H1 (cell line): ENCODE measurements at regions not wholly inside any gene's neighbourhood (a gene's known extent, or its start where the extent isn't known, plus 50 kb on each side); places are given as distances from the start of the nearest gene placed in this dataset.

Source experiments
- CTCF ChIA-PET: fragments of 300-600 bp; sonication (Branson Sonifier 250); formaldehyde crosslinking; loops from one replicate; lab custom pipeline; 2021; ENCODE audit not compliant: partially characterized antibody; lab: Charles Lee
- POLR2A ChIA-PET: fragments of 300-600 bp; sonication (Branson Sonifier 250); formaldehyde crosslinking; loops from one replicate; lab custom pipeline; 2021; ENCODE audit warnings: inconsistent platforms; ENCODE audit not compliant: partially characterized antibody; lab: Charles Lee
- DNase-seq, 2 experiments: peaks; one replicate each; pipeline versions ENCODE4 v3.0.0 to v3.0.0-alpha.2; 2010 to 2022; ENCODE audit warnings: low spot score in 2 of 2, low read depth in 1 of 2, mixed read lengths in 1 of 2
- FAIRE-seq: peaks from 2 replicates; lab custom pipeline; 2011; peaks lifted over from hg19 to GRCh38; lab: Jason Lieb, UNC
- H2AFZ ChIP-seq: 2 replicates; pipeline ENCODE4 v1.8.1; 2012; ENCODE audit warnings: low read length, inconsistent platforms
- H2AK5ac ChIP-seq: 2 replicates; pipeline ENCODE4 v1.6.1; 2013; ENCODE audit warnings: low read depth, low read length
- H2BK120ac ChIP-seq: replicated peaks from 2 replicates; pipeline ENCODE3; 2013; ENCODE audit warnings: low read depth, low read length, inconsistent platforms
- H2BK12ac ChIP-seq: 2 replicates; pipeline ENCODE4 v1.6.1; 2013; ENCODE audit warnings: low read depth, low read length
- H2BK15ac ChIP-seq: 2 replicates; pipeline ENCODE4 v1.6.1; 2013; ENCODE audit warnings: low read length
- H2BK20ac ChIP-seq: 2 replicates; pipeline ENCODE4 v1.6.1; 2013; ENCODE audit warnings: low read length
- H2BK5ac ChIP-seq: 2 replicates; pipeline ENCODE4 v1.6.1; 2013; ENCODE audit warnings: low read depth, low read length
- H3K14ac ChIP-seq: 2 replicates; pipeline ENCODE4 v1.6.1; 2013; ENCODE audit warnings: inconsistent platforms; ENCODE audit not compliant: insufficient read length
- H3K18ac ChIP-seq: 2 replicates; pipeline ENCODE4 v1.6.1; 2013; ENCODE audit warnings: low read length; ENCODE audit errors: extremely low read depth
- H3K23ac ChIP-seq: 2 replicates; pipeline ENCODE4 v1.6.1; 2013; ENCODE audit warnings: inconsistent platforms; ENCODE audit not compliant: insufficient read length
- H3K23me2 ChIP-seq: 2 replicates; pipeline ENCODE4 v1.6.1; 2013; ENCODE audit warnings: low read depth, low read length
- H3K27ac ChIP-seq: 2 replicates; pipeline ENCODE4 v1.6.1; 2011; ENCODE audit warnings: low read depth, low read length, inconsistent platforms
- H3K27me3 ChIP-seq, 4 experiments: replicated peaks in 1 of 4; 1 replicate in 1 of 4; 2 replicates in 3 of 4; pipeline versions ENCODE4 v1.6.1 to v1.8.1; 2011 to 2013; ENCODE audit warnings: low read length in 3 of 4, mild to moderate bottlenecking in 3 of 4, inconsistent platforms in 2 of 4, mixed read lengths in 2 of 4, moderate library complexity in 1 of 4; ENCODE audit not compliant: control insufficient read depth in 3 of 4, insufficient read depth in 3 of 4; ENCODE audit errors: extremely low read depth in 1 of 4
- H3K36me3 ChIP-seq, 4 experiments: 2 replicates each; pipeline versions ENCODE4 v1.6.1 to v1.8.1; 2011 to 2013; ENCODE audit warnings: mild to moderate bottlenecking in 4 of 4, low read length in 3 of 4, moderate library complexity in 2 of 4, control low read depth in 1 of 4, inconsistent platforms in 1 of 4; ENCODE audit not compliant: insufficient read depth in 4 of 4, control insufficient read depth in 2 of 4
- H3K4ac ChIP-seq: replicated peaks from 2 replicates; pipeline ENCODE3; 2013; ENCODE audit warnings: low read length, low read depth, mixed read lengths, inconsistent platforms; ENCODE audit not compliant: insufficient read length
- H3K4me1 ChIP-seq, 4 experiments: replicated peaks in 1 of 4; 1 replicate in 1 of 4; 2 replicates in 3 of 4; pipeline versions ENCODE4 v1.6.1 to v1.8.1; 2011 to 2013; ENCODE audit warnings: low read length in 3 of 4, inconsistent platforms in 2 of 4, mixed read lengths in 1 of 4; ENCODE audit not compliant: insufficient read depth in 4 of 4, control insufficient read depth in 3 of 4
- H3K4me2 ChIP-seq, 2 experiments: 2 replicates each; pipeline versions ENCODE4 v1.6.1 to v1.8.1; 2011 to 2013; ENCODE audit warnings: low read depth in 2 of 2, low read length in 2 of 2, control low read depth in 1 of 2, inconsistent platforms in 1 of 2, mild to moderate bottlenecking in 1 of 2; ENCODE audit not compliant: insufficient read depth in 1 of 2
- H3K4me3 ChIP-seq, 4 experiments: fragments of 200-600, 300-600 bp in 1 of 4; sonication (generic), shearing (Covaris generic), sonication (Bioruptor Twin) in 1 of 4; 2 replicates each; pipeline versions ENCODE4 v1.5.1 to v1.8.1; 2011 to 2016; ENCODE audit warnings: low read length in 4 of 4, low read depth in 3 of 4, control low read depth in 2 of 4, inconsistent platforms in 2 of 4, mild to moderate bottlenecking in 2 of 4, mixed read lengths in 1 of 4, moderate library complexity in 1 of 4; ENCODE audit not compliant: insufficient read depth in 2 of 4; ENCODE audit errors: extremely low read depth in 1 of 4
- H3K56ac ChIP-seq: replicated peaks from 2 replicates; pipeline ENCODE3; 2013; ENCODE audit warnings: low read depth, mild to moderate bottlenecking, mixed read lengths, low read length, inconsistent platforms; ENCODE audit not compliant: insufficient read length
- H3K79me1 ChIP-seq: 2 replicates; pipeline ENCODE4 v1.6.1; 2013; ENCODE audit warnings: low read depth, low read length, control low read depth
- H3K79me2 ChIP-seq, 2 experiments: 2 replicates each; pipeline versions ENCODE4 v1.6.1 to v1.8.1; 2012 to 2013; ENCODE audit warnings: low read length in 2 of 2, mild to moderate bottlenecking in 2 of 2, inconsistent platforms in 1 of 2; ENCODE audit not compliant: insufficient read depth in 2 of 2, control insufficient read depth in 1 of 2
- H3K9ac ChIP-seq, 4 experiments: replicated peaks in 1 of 4; 1 replicate in 1 of 4; 2 replicates in 3 of 4; pipeline versions ENCODE4 v1.6.1 to v1.8.1; 2011 to 2013; ENCODE audit warnings: low read depth in 3 of 4, low read length in 3 of 4, control low read depth in 2 of 4, mild to moderate bottlenecking in 2 of 4, moderate library complexity in 2 of 4, inconsistent platforms in 1 of 4; ENCODE audit errors: extremely low read depth in 1 of 4
- H3K9me3 ChIP-seq, 2 experiments: 2 replicates each; pipeline versions ENCODE4 v1.6.1 to v1.8.1; 2012 to 2013; ENCODE audit warnings: mild to moderate bottlenecking in 2 of 2, moderate library complexity in 2 of 2, control low read depth in 1 of 2, inconsistent platforms in 1 of 2, low read depth in 1 of 2, low read length in 1 of 2, mixed read lengths in 1 of 2; ENCODE audit not compliant: insufficient read depth in 2 of 2
- H4K20me1 ChIP-seq, 2 experiments: replicated peaks in 1 of 2; 2 replicates each; pipeline versions ENCODE3 to v1.8.1; 2011 to 2013; ENCODE audit warnings: inconsistent platforms in 2 of 2, low read length in 2 of 2, mild to moderate bottlenecking in 1 of 2; ENCODE audit not compliant: insufficient read depth in 2 of 2, control insufficient read depth in 1 of 2
- H4K5ac ChIP-seq: 2 replicates; pipeline ENCODE4 v1.6.1; 2013; ENCODE audit warnings: low read length, low read depth, mixed read lengths, inconsistent platforms; ENCODE audit not compliant: insufficient read length
- H4K8ac ChIP-seq: 2 replicates; pipeline ENCODE4 v1.8.0; 2013; ENCODE audit warnings: mild to moderate bottlenecking, moderate library complexity, low read length, inconsistent platforms; ENCODE audit not compliant: insufficient read depth; ENCODE audit errors: extremely low read depth
- H4K91ac ChIP-seq: replicated peaks from 2 replicates; pipeline ENCODE3; 2013; ENCODE audit warnings: low read length, mixed read lengths, inconsistent platforms; ENCODE audit not compliant: insufficient read length
- ASH2L ChIP-seq: fragments of 200-600, 300-600 bp; sonication (generic); IDR thresholded peaks from one replicate; pipeline ENCODE4 v1.7.1; 2017; ENCODE audit warnings: low read length
- EP300 ChIP-seq, 2 experiments: IDR thresholded peaks; 1 replicate in 1 of 2; 2 replicates in 1 of 2; pipeline ENCODE4 v1.6.1; 2011 to 2012; ENCODE audit warnings: low read depth in 2 of 2, low read length in 2 of 2, mild to moderate bottlenecking in 2 of 2, borderline replicate concordance in 1 of 2, inconsistent platforms in 1 of 2, moderate library complexity in 1 of 2
- KDM5A ChIP-seq: fragments of 200-600 bp; IDR thresholded peaks from 2 replicates; pipeline ENCODE4 v1.7.1; 2012; ENCODE audit warnings: mild to moderate bottlenecking, low read length, inconsistent platforms, mixed read lengths
- MAFK ChIP-seq: IDR thresholded peaks from 2 replicates; pipeline ENCODE4 v1.6.1; 2012; ENCODE audit warnings: low read depth, mild to moderate bottlenecking, improper control_type of control experiment, low read length
- NRF1 ChIP-seq: IDR thresholded peaks from 2 replicates; pipeline ENCODE4 v1.6.1; 2011; ENCODE audit warnings: mild to moderate bottlenecking, low read depth, low read length, improper control_type of control experiment
- SIX5 ChIP-seq: IDR thresholded peaks from 2 replicates; pipeline ENCODE4 v1.6.1; 2011; ENCODE audit warnings: mild to moderate bottlenecking, low read depth, low read length
- SUZ12 ChIP-seq: fragments of 200-600 bp; sonication (generic); IDR thresholded peaks from 2 replicates; pipeline ENCODE4 v1.6.1; 2012; ENCODE audit warnings: mild to moderate bottlenecking, inconsistent platforms, low read length, moderate library complexity, mixed read lengths
- WGBS, 2 experiments: shearing (Covaris generic) in 1 of 2; methylation state at CpG; one replicate each; pipeline versions ENCODE4 v1.1.6 to v1.1.7; 2013 to 2015; ENCODE audit warnings: low lambda C conversion rate in 2 of 2, mixed read lengths in 2 of 2, inconsistent platforms in 1 of 2, low coverage in 1 of 2, missing lambda C conversion rate in 1 of 2; ENCODE audit not compliant: insufficient replicate concordance in 2 of 2, insufficient coverage in 1 of 2, insufficient read length in 1 of 2; ENCODE audit errors: extremely low coverage in 1 of 2, missing lambda C conversion rate in 1 of 2; 5-methylcytosine and 5-hydroxymethylcytosine counted together
- TF ChIP-seq, protein P1 (sequence below): IDR thresholded peaks from 2 replicates; pipeline ENCODE4 v1.6.1; 2011; ENCODE audit warnings: low read length, improper control_type of control experiment
- TF ChIP-seq, protein P2 (sequence below), 3 experiments: IDR thresholded peaks; 1 replicate in 2 of 3; 2 replicates in 1 of 3; pipeline versions ENCODE4 v1.5.1 to v1.6.1; 2011; ENCODE audit warnings: low read length in 3 of 3, mild to moderate bottlenecking in 3 of 3, inconsistent platforms in 2 of 3, low read depth in 1 of 3, moderate library complexity in 1 of 3; ENCODE audit not compliant: insufficient read depth in 1 of 3; ENCODE audit errors: control extremely low read depth in 1 of 3

GRCh38 chr7:32145911-32146310 lies 75.7 kb upstream of the PDE1C start:
- H3K4me3 ChIP-seq: no peak overlapping the region
- H3K9ac ChIP-seq: no peak overlapping the region
- ChIA-PET CTCF (interaction anchor here (0.6 to 1.7 kb wide), 2 partner anchors 18 to 627 kb away, joined by 3 to 8 read pairs; no protein-coding TSS in a partner anchor), POLR2A (no interaction called here)
- no peak overlapping the region for H2BK15ac ChIP-seq
- H2AK5ac ChIP-seq: no peak overlapping the region
- no peak overlapping the region for H2BK12ac ChIP-seq
- H2BK20ac ChIP-seq: no peak overlapping the region
- peaks cover 0 to 3% of the 10 kb centered on the region in 2 experiments; a peak in 1 of 4 replicates for H3K9me3 ChIP-seq
- H4K20me1 ChIP-seq: no peaks in the 10 kb centered on the region
- H4K91ac ChIP-seq: no peak overlapping the region
- TF ChIP-seq, protein P1, sequence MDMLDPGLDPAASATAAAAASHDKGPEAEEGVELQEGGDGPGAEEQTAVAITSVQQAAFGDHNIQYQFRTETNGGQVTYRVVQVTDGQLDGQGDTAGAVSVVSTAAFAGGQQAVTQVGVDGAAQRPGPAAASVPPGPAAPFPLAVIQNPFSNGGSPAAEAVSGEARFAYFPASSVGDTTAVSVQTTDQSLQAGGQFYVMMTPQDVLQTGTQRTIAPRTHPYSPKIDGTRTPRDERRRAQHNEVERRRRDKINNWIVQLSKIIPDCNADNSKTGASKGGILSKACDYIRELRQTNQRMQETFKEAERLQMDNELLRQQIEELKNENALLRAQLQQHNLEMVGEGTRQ: no peak
- TF ChIP-seq MAFK: no peak
- TF ChIP-seq EP300 (IDR thresholded peaks at IDR 0.05; ENCODE audit: borderline replicate concordance in 1 of 2, low read depth in 2 of 2, low read length in 2 of 2): no peak
- no peak for TF ChIP-seq SUZ12
- TF ChIP-seq SIX5: no peak
- TF ChIP-seq, protein P2, sequence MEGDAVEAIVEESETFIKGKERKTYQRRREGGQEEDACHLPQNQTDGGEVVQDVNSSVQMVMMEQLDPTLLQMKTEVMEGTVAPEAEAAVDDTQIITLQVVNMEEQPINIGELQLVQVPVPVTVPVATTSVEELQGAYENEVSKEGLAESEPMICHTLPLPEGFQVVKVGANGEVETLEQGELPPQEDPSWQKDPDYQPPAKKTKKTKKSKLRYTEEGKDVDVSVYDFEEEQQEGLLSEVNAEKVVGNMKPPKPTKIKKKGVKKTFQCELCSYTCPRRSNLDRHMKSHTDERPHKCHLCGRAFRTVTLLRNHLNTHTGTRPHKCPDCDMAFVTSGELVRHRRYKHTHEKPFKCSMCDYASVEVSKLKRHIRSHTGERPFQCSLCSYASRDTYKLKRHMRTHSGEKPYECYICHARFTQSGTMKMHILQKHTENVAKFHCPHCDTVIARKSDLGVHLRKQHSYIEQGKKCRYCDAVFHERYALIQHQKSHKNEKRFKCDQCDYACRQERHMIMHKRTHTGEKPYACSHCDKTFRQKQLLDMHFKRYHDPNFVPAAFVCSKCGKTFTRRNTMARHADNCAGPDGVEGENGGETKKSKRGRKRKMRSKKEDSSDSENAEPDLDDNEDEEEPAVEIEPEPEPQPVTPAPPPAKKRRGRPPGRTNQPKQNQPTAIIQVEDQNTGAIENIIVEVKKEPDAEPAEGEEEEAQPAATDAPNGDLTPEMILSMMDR (IDR thresholded peaks at IDR 0.05; ENCODE audit: control extremely low read depth in 1 of 3, insufficient read depth in 1 of 3, low read depth in 1 of 3, low read length in 3 of 3): no peak
- TF ChIP-seq KDM5A: no peak
- TF ChIP-seq ASH2L: no peak
- no peak for TF ChIP-seq NRF1
- H4K5ac ChIP-seq: no peak overlapping the region
- no peaks in the 10 kb centered on the region for H3K27me3 ChIP-seq
- no peak overlapping the region for H3K27ac ChIP-seq
- H3K79me1 ChIP-seq: no peaks in the 10 kb centered on the region
- H3K23me2 ChIP-seq: no peaks in the 10 kb centered on the region
- no peak overlapping the region for H2BK5ac ChIP-seq
- no peaks in the 10 kb centered on the region for H3K4me1 ChIP-seq
- no peak overlapping the region for H2BK120ac ChIP-seq
- DNase-seq (no peak), FAIRE-seq (no peak)
- no peak overlapping the region for H3K23ac ChIP-seq
- H3K56ac ChIP-seq: no peak overlapping the region
- no peak overlapping the region for H3K4ac ChIP-seq
- H3K18ac ChIP-seq: no peak overlapping the region
- H3K79me2 ChIP-seq: no peaks in the 10 kb centered on the region
- H2AFZ ChIP-seq: no peak overlapping the region
- no peak overlapping the region for H3K4me2 ChIP-seq
- H4K8ac ChIP-seq: no peak overlapping the region
- no peaks in the 10 kb centered on the region for H3K36me3 ChIP-seq
- WGBS, 2 experiments: 92% methylated on average over 2 of the region's 2 CpGs; no CpG with 5 or more reads in 1 of the 2 experiments
- no peak overlapping the region for H3K14ac ChIP-seq
